Immature natural killer cell (primary cell): ENCODE measurements at regions not wholly inside any gene's neighbourhood (a gene's known extent, or its start where the extent isn't known, plus 50 kb on each side); places are given as distances from the start of the nearest gene placed in this dataset.

ENCODE experiments used
- DNase-seq, 3 donors: peaks; one replicate each; pipeline ENCODE4 v3.0.0; 2022; ENCODE audit warnings: mixed read lengths in 1 of 3
- H3K27ac Mint-ChIP-seq, 6 donors: one replicate each; pipeline ENCODE4 v1.8.0; 2020; ENCODE audit warnings: mixed read lengths in 6 of 6, mild to moderate bottlenecking in 5 of 6, inconsistent platforms in 4 of 6, moderate library complexity in 3 of 6
- H3K27me3 Mint-ChIP-seq, 3 donors: one replicate each; pipeline ENCODE4 v1.8.0; 2020 to 2021; ENCODE audit warnings: low read depth in 3 of 3, mild to moderate bottlenecking in 3 of 3, mixed read lengths in 3 of 3, moderate library complexity in 3 of 3, inconsistent platforms in 1 of 3
- H3K36me3 Mint-ChIP-seq, 3 donors: one replicate each; pipeline ENCODE4 v1.8.0; 2020; ENCODE audit warnings: mixed read lengths in 3 of 3, inconsistent platforms in 2 of 3, mild to moderate bottlenecking in 2 of 3
- H3K4me1 Mint-ChIP-seq, 2 donors: one replicate each; pipeline ENCODE4 v1.8.0; 2020; ENCODE audit warnings: inconsistent platforms in 2 of 2, mild to moderate bottlenecking in 2 of 2, mixed read lengths in 2 of 2, moderate library complexity in 1 of 2
- H3K4me3 Mint-ChIP-seq, 5 donors: one replicate each; pipeline ENCODE4 v1.8.0; 2020; ENCODE audit warnings: mild to moderate bottlenecking in 5 of 5, mixed read lengths in 5 of 5, inconsistent platforms in 3 of 5, moderate library complexity in 3 of 5
- H3K9me3 Mint-ChIP-seq, 6 donors: one replicate each; pipeline ENCODE4 v1.8.0; 2020; ENCODE audit warnings: mild to moderate bottlenecking in 6 of 6, mixed read lengths in 6 of 6, inconsistent platforms in 4 of 6, moderate library complexity in 3 of 6

GRCh38 chr18:75915941-75916623 is 488.6 kb upstream of the SMIM21 start:
- no peaks in the 10 kb centered on the region for H3K36me3 Mint-ChIP-seq
- peaks cover 0 to 4% (median 0%) of the 10 kb centered on the region in 6 donors for H3K9me3 Mint-ChIP-seq
- peaks cover 1 to 4% (median 3%) of the 10 kb centered on the region in 3 donors for H3K27me3 Mint-ChIP-seq
- no peak overlapping the region for H3K4me3 Mint-ChIP-seq
- H3K4me1 Mint-ChIP-seq = no peaks in the 10 kb centered on the region
- DNase-seq = no peak
- no peak overlapping the region for H3K27ac Mint-ChIP-seq

GRCh38 chr18:75912829-75913228 is 485.3 kb upstream of the SMIM21 start:
- H3K9me3 Mint-ChIP-seq = peaks cover 0 to 4% (median 0%) of the 10 kb centered on the region in 6 donors
- no peak overlapping the region for H3K4me3 Mint-ChIP-seq
- no peak overlapping the region for H3K27ac Mint-ChIP-seq
- H3K36me3 Mint-ChIP-seq = no peaks in the 10 kb centered on the region
- H3K27me3 Mint-ChIP-seq = peaks cover 1 to 4% (median 3%) of the 10 kb centered on the region in 3 donors
- H3K4me1 Mint-ChIP-seq = no peaks in the 10 kb centered on the region
- no peak for DNase-seq

GRCh38 chr18:75904416-75904815 is 476.9 kb upstream of the SMIM21 start:
- peaks cover 0 to 5% (median 4%) of the 10 kb centered on the region in 3 donors for H3K27me3 Mint-ChIP-seq
- peaks cover 0 to 2% (median under 1%) of the 10 kb centered on the region in 6 donors for H3K9me3 Mint-ChIP-seq
- H3K27ac Mint-ChIP-seq = no peak overlapping the region
- H3K4me3 Mint-ChIP-seq = no peak overlapping the region
- DNase-seq = no peak
- H3K4me1 Mint-ChIP-seq = no peaks in the 10 kb centered on the region
- H3K36me3 Mint-ChIP-seq = no peaks in the 10 kb centered on the region

GRCh38 chr18:75898651-75899050 is 471.1 kb upstream of the SMIM21 start:
- Mint-ChIP-seq H3K9me3 (peaks cover 0 to 6% (median under 1%) of the 10 kb centered on the region in 6 donors), H3K27me3 (peaks cover 0 to 2% (median 0%) of the 10 kb centered on the region in 3 donors), H3K4me3 (no peak overlapping the region), H3K4me1 (no peaks in the 10 kb centered on the region), H3K27ac (no peak overlapping the region), H3K36me3 (no peaks in the 10 kb centered on the region)
- DNase-seq = no peak

GRCh38 chr18:75897386-75897785 is 469.9 kb upstream of the SMIM21 start:
- Mint-ChIP-seq H3K27ac (no peak overlapping the region), H3K4me1 (no peaks in the 10 kb centered on the region), H3K4me3 (no peak overlapping the region), H3K27me3 (peaks cover 0 to 2% (median 0%) of the 10 kb centered on the region in 3 donors), H3K9me3 (peaks cover 0 to 6% (median 0%) of the 10 kb centered on the region in 6 donors), H3K36me3 (no peaks in the 10 kb centered on the region)
- DNase-seq = no peak

GRCh38 chr18:75896865-75897264 is 469.4 kb upstream of the SMIM21 start:
- H3K27me3 Mint-ChIP-seq = peaks cover 0 to 2% (median 0%) of the 10 kb centered on the region in 3 donors
- H3K4me3 Mint-ChIP-seq = no peak overlapping the region
- peaks cover 0 to 6% (median 0%) of the 10 kb centered on the region in 6 donors for H3K9me3 Mint-ChIP-seq
- DNase-seq = no peak
- no peaks in the 10 kb centered on the region for H3K4me1 Mint-ChIP-seq
- no peak overlapping the region for H3K27ac Mint-ChIP-seq
- no peaks in the 10 kb centered on the region for H3K36me3 Mint-ChIP-seq

- H3K36me3 Mint-ChIP-seq = no peaks in the 10 kb centered on the region
- H3K27me3 Mint-ChIP-seq = no peaks in the 10 kb centered on the region
- H3K4me1 Mint-ChIP-seq = no peaks in the 10 kb centered on the region
- H3K9me3 Mint-ChIP-seq = peaks cover 0 to 3% (median 0%) of the 10 kb centered on the region in 6 donors
- no peak for DNase-seq
- no peak overlapping the region for H3K4me3 Mint-ChIP-seq
- no peak overlapping the region for H3K27ac Mint-ChIP-seq
These were observed 467.6 kb upstream of the SMIM21 start for GRCh38 chr18:75895135-75895534.

- H3K4me3 Mint-ChIP-seq = no peak overlapping the region
- H3K4me1 Mint-ChIP-seq = no peaks in the 10 kb centered on the region
- H3K27me3 Mint-ChIP-seq = peaks cover 0 to 5% (median 0%) of the 10 kb centered on the region in 3 donors
- no peak for DNase-seq
- H3K27ac Mint-ChIP-seq = no peak overlapping the region
- H3K9me3 Mint-ChIP-seq = peaks cover 0 to 2% (median 0%) of the 10 kb centered on the region in 6 donors
- no peaks in the 10 kb centered on the region for H3K36me3 Mint-ChIP-seq
These were observed 457.2 kb upstream of the SMIM21 start for GRCh38 chr18:75884728-75885127.

- Mint-ChIP-seq H3K4me1 (no peaks in the 10 kb centered on the region), H3K36me3 (no peaks in the 10 kb centered on the region), H3K27ac (no peak overlapping the region), H3K9me3 (peaks cover 0 to 11% (median 4%) of the 10 kb centered on the region in 6 donors), H3K27me3 (peaks cover 0 to 5% (median 2%) of the 10 kb centered on the region in 3 donors), H3K4me3 (no peak overlapping the region)
- no peak for DNase-seq
These were observed 453.5 kb upstream of the SMIM21 start for GRCh38 chr18:75880925-75881504.

GRCh38 chr18:75880266-75880665 is 452.8 kb upstream of the SMIM21 start:
- H3K4me3 Mint-ChIP-seq = no peak overlapping the region
- H3K9me3 Mint-ChIP-seq = peaks cover 0 to 11% (median 4%) of the 10 kb centered on the region in 6 donors

GRCh38 chr18:75879196-75879595 is 451.7 kb upstream of the SMIM21 start:
- Mint-ChIP-seq H3K4me1 (no peaks in the 10 kb centered on the region), H3K9me3 (peaks cover 0 to 11% (median 4%) of the 10 kb centered on the region in 6 donors), H3K27ac (no peak overlapping the region), H3K4me3 (no peak overlapping the region), H3K36me3 (no peaks in the 10 kb centered on the region), H3K27me3 (peaks cover 0 to 5% (median 2%) of the 10 kb centered on the region in 3 donors)
- no peak for DNase-seq

More at GRCh38 chr18:75880266-75880665, 452.8 kb upstream of the SMIM21 start:
- Mint-ChIP-seq H3K27ac (no peak overlapping the region), H3K36me3 (no peaks in the 10 kb centered on the region), H3K27me3 (peaks cover 0 to 5% (median 2%) of the 10 kb centered on the region in 3 donors), H3K4me1 (no peaks in the 10 kb centered on the region)
- no peak for DNase-seq

GRCh38 chr18:75875559-75875958 is 448.1 kb upstream of the SMIM21 start:
- Mint-ChIP-seq H3K27ac (no peak overlapping the region), H3K9me3 (peaks cover 0 to 12% (median 4%) of the 10 kb centered on the region in 6 donors), H3K4me3 (no peak overlapping the region), H3K36me3 (no peaks in the 10 kb centered on the region), H3K4me1 (no peaks in the 10 kb centered on the region), H3K27me3 (peaks cover 0 to 2% (median under 1%) of the 10 kb centered on the region in 3 donors)
- DNase-seq = no peak

GRCh38 chr18:75874401-75875089 is 447.0 kb upstream of the SMIM21 start:
- no peak for DNase-seq
- H3K27me3 Mint-ChIP-seq = peaks cover 0 to 2% (median 0%) of the 10 kb centered on the region in 3 donors
- H3K27ac Mint-ChIP-seq = no peak overlapping the region
- H3K36me3 Mint-ChIP-seq = no peaks in the 10 kb centered on the region
- no peaks in the 10 kb centered on the region for H3K4me1 Mint-ChIP-seq
- H3K4me3 Mint-ChIP-seq = no peak overlapping the region
- H3K9me3 Mint-ChIP-seq = peaks cover 0 to 12% (median 4%) of the 10 kb centered on the region in 6 donors

GRCh38 chr18:75871596-75871995 is 444.1 kb upstream of the SMIM21 start:
- Mint-ChIP-seq H3K36me3 (no peaks in the 10 kb centered on the region), H3K27me3 (no peaks in the 10 kb centered on the region)
- DNase-seq = no peak

More at GRCh38 chr18:75871596-75871995, 444.1 kb upstream of the SMIM21 start:
- H3K4me3 Mint-ChIP-seq = no peak overlapping the region
- H3K27ac Mint-ChIP-seq = no peak overlapping the region
- no peaks in the 10 kb centered on the region for H3K4me1 Mint-ChIP-seq
- H3K9me3 Mint-ChIP-seq = peaks cover 0 to 3% (median 0%) of the 10 kb centered on the region in 6 donors
